ENCODE measurements at regions not wholly inside any gene's neighbourhood (a gene's known extent, or its start where the extent isn't known, plus 50 kb on each side); places are given as distances from the start of the nearest gene placed in this dataset.

DNA sequence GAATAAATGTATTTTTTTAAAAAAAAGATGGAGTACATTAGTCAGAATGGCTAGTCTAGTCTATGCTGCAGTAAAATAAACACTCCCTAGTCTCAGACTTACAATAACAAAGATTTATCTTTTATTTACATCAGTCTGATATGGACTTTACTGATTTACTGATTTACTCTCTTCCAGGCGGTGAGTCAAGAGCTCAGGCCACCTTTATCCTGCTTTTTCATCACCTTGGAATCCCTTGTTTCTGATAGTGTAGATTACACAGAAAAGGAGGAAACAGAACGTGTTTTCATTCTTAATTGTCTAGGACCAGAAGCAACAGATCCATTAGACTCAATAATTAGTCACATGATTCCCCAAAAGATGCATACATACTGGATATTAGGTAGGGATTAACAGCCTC is 290.1 kb upstream of the TRPC7 start:
- Mint-ChIP-seq H3K9me3 (no peaks in the 10 kb centered on the region), H3K36me3 (ENCODE audit: low read depth) (no peaks in the 10 kb centered on the region), H3K27ac (ENCODE audit: unreplicated experiment) (no peak overlapping the region), H3K27me3 (ENCODE audit: low read depth) (peaks cover 3% of the 10 kb centered on the region), H3K4me1 (no peaks in the 10 kb centered on the region), H3K4me3 (no peak overlapping the region)
- DNase-seq (ENCODE audit: low read depth, low spot score), result no peak
- TF ChIP-seq, protein P1, sequence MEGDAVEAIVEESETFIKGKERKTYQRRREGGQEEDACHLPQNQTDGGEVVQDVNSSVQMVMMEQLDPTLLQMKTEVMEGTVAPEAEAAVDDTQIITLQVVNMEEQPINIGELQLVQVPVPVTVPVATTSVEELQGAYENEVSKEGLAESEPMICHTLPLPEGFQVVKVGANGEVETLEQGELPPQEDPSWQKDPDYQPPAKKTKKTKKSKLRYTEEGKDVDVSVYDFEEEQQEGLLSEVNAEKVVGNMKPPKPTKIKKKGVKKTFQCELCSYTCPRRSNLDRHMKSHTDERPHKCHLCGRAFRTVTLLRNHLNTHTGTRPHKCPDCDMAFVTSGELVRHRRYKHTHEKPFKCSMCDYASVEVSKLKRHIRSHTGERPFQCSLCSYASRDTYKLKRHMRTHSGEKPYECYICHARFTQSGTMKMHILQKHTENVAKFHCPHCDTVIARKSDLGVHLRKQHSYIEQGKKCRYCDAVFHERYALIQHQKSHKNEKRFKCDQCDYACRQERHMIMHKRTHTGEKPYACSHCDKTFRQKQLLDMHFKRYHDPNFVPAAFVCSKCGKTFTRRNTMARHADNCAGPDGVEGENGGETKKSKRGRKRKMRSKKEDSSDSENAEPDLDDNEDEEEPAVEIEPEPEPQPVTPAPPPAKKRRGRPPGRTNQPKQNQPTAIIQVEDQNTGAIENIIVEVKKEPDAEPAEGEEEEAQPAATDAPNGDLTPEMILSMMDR (conservative IDR thresholded peaks at IDR 0.05), result no peak

DNA sequence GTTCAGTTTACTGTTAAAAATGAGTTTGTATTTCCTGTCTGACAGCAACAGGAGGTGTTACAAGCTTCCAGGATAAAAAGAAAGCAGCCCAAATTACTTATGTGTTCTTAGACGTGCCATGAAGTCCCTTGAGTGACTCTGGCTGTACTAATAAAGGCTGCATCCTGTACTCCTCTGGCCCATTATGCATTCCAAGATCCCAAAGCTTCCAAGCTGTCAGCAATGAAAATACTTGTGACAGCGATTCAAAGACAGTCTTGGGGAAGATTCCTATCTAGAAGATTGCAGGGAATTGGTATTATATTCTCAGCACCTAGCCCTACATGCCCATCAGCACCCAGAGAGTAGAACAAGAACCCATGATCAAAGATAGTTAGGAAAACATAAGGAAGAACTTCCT is 281.6 kb upstream of the TRPC7 start:
- no peaks in the 10 kb centered on the region for H3K36me3 Mint-ChIP-seq (ENCODE audit: low read depth)
- no peaks in the 10 kb centered on the region for H3K9me3 Mint-ChIP-seq
- H3K4me3 Mint-ChIP-seq, result no peak overlapping the region
- TF ChIP-seq, protein P1 (conservative IDR thresholded peaks at IDR 0.05), result no peak
- no peak for DNase-seq (ENCODE audit: low read depth, low spot score)
- H3K27ac Mint-ChIP-seq (ENCODE audit: unreplicated experiment), result no peak overlapping the region
- no peaks in the 10 kb centered on the region for H3K4me1 Mint-ChIP-seq
- peaks cover 9% of the 10 kb centered on the region for H3K27me3 Mint-ChIP-seq (ENCODE audit: low read depth)

DNA sequence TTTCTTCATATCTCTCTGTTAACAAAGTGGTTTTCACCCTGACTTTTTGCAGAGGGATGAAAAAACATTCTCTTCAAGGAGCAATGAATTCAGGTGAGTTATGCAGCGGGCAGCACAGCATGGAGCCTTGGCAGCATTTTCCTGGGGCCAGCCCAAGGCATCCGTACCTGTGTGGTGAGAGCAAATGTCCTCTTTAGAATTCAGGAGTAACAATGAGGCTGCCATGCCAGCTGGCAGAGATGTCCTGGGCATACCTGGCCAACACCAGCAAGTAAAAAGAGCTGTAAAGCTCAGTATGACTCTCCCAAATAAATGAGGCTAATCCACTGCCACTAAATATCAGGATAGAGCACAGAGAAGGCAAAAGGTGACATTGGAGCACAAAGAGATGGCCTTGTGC is 277.6 kb upstream of the TRPC7 start:
- Mint-ChIP-seq H3K4me3 (no peak overlapping the region), H3K9me3 (no peaks in the 10 kb centered on the region), H3K36me3 (ENCODE audit: low read depth) (no peaks in the 10 kb centered on the region), H3K27me3 (ENCODE audit: low read depth) (peaks cover 7% of the 10 kb centered on the region), H3K4me1 (no peaks in the 10 kb centered on the region), H3K27ac (ENCODE audit: unreplicated experiment) (no peak overlapping the region)
- DNase-seq (ENCODE audit: low read depth, low spot score), result no peak
- TF ChIP-seq, protein P1 (conservative IDR thresholded peaks at IDR 0.05), result no peak

DNA sequence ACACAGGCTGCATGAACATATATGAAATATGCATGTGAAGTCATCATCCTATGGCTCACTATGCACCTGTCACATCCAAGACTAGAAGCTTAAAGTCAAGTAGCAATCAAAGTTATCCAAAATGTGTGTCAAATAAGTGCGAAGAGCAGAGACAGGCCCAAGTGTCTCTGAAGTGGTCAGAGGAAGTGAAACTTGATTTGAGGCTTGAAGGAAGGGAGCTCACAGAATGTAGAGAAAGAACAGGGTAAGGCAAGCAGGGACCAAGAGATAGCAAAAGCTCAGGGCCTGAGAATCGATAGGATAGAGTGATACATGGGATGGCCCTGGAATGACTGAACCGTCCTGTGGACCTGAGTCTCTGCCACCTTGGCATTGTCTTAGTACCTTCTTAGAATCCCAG is 274.3 kb upstream of the TRPC7 start:
- H3K27ac Mint-ChIP-seq (ENCODE audit: unreplicated experiment), result no peak overlapping the region

DNA sequence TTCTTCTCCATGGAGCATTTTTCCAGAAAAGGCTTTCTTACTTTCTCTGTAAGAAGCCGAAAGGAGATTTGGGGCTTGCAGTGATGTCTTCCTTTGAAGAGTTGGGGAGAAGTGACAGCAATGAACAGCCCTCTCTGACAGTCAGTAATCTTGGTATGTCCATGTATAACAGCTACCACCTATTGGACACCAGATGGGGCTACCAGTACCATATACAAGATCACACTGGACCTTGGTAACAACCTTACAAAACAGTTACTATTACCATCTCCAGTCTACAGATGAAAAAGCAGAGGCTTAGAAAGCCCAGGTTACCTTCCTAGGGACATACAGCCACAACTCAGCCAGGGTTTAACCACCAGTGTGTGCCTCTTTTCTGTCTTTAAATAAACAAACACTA is 272.7 kb upstream of the TRPC7 start:
- Mint-ChIP-seq H3K36me3 (ENCODE audit: low read depth) (no peaks in the 10 kb centered on the region), H3K9me3 (no peaks in the 10 kb centered on the region), H3K4me3 (no peak overlapping the region), H3K27ac (ENCODE audit: unreplicated experiment) (no peak overlapping the region), H3K27me3 (ENCODE audit: low read depth) (peaks cover 14% of the 10 kb centered on the region), H3K4me1 (no peaks in the 10 kb centered on the region)
- TF ChIP-seq, protein P1 (conservative IDR thresholded peaks at IDR 0.05), result no peak
- no peak for DNase-seq (ENCODE audit: low read depth, low spot score)

More for the DNA sequence above, 274.3 kb upstream of the TRPC7 start:
- no peaks in the 10 kb centered on the region for H3K36me3 Mint-ChIP-seq (ENCODE audit: low read depth)
- no peak for DNase-seq (ENCODE audit: low read depth, low spot score)
- H3K9me3 Mint-ChIP-seq, result no peaks in the 10 kb centered on the region
- H3K4me1 Mint-ChIP-seq, result no peaks in the 10 kb centered on the region
- H3K4me3 Mint-ChIP-seq, result no peak overlapping the region
- peaks cover 15% of the 10 kb centered on the region for H3K27me3 Mint-ChIP-seq (ENCODE audit: low read depth)
- TF ChIP-seq, protein P1 (conservative IDR thresholded peaks at IDR 0.05), result no peak

DNA sequence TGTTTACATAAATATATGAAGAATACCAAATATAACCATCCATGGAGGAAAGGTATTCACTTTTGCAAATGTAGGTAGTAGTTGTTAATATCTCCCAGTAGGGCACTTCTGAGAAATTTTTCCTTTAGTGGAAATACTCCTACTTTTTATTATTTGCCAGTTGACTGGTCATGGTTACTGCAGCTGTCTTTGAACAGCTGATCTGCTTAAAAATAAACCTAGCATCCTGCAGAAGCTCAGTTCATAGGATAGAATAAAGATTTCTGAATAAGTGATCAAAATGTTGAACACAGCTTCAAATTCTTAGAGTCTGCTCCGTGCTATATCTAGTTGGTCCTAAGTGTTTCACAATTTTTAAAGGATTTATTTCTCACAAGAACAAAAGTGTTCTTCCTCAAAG is 270.7 kb upstream of the TRPC7 start:
- Mint-ChIP-seq H3K4me3 (no peak overlapping the region), H3K27ac (ENCODE audit: unreplicated experiment) (no peak overlapping the region), H3K36me3 (ENCODE audit: low read depth) (no peaks in the 10 kb centered on the region), H3K4me1 (no peaks in the 10 kb centered on the region), H3K9me3 (no peaks in the 10 kb centered on the region), H3K27me3 (ENCODE audit: low read depth) (peaks cover 9% of the 10 kb centered on the region)
- TF ChIP-seq, protein P1 (conservative IDR thresholded peaks at IDR 0.05), result no peak
- no peak for DNase-seq (ENCODE audit: low read depth, low spot score)

All from neural crest cell (in vitro differentiated cells).